Activated CD4-positive, alpha-beta T cell treated with anti-CD3 and anti-CD28 coated beads, Interleukin-2, amount 50 U/mL, for 48 hours (primary cell): ENCODE measurements at regions not wholly inside any gene's neighbourhood (a gene's known extent, or its start where the extent isn't known, plus 50 kb on each side); places are given as distances from the start of the nearest gene placed in this dataset.

Experiments
- DNase-seq, 2 experiments: peaks; one replicate each; pipeline ENCODE4 v3.0.0-alpha.2; 2020

- DNase-seq, result no peak
Measured at GRCh38 chr15:95594496-95594895, 736.0 kb upstream of the NR2F2 start.

GRCh38 chr15:95595759-95596158, 734.7 kb upstream of the NR2F2 start:
- no peak for DNase-seq

GRCh38 chr15:95596496-95596895, 734.0 kb upstream of the NR2F2 start:
- DNase-seq, result no peak

GRCh38 chr15:95598251-95598855, 732.1 kb upstream of the NR2F2 start:
- DNase-seq, result no peak

- DNase-seq, result no peak
Measured at GRCh38 chr15:95600367-95600766, 730.1 kb upstream of the NR2F2 start.

- DNase-seq, result no peak
Measured at GRCh38 chr15:95600884-95601283, 729.6 kb upstream of the NR2F2 start.

GRCh38 chr15:95601525-95601924, 729.0 kb upstream of the NR2F2 start:
- no peak for DNase-seq

GRCh38 chr15:95603802-95604201, 726.7 kb upstream of the NR2F2 start:
- no peak for DNase-seq

GRCh38 chr15:95604634-95605036, 725.9 kb upstream of the NR2F2 start:
- no peak for DNase-seq

GRCh38 chr15:95605098-95605497, 725.4 kb upstream of the NR2F2 start:
- no peak for DNase-seq

- DNase-seq, result no peak
Measured at GRCh38 chr15:95606551-95606950, 723.9 kb upstream of the NR2F2 start.

- no peak for DNase-seq
Measured at GRCh38 chr15:95608371-95608770, 722.1 kb upstream of the NR2F2 start.

- no peak for DNase-seq
Measured at GRCh38 chr15:95609096-95609495, 721.4 kb upstream of the NR2F2 start.

- DNase-seq, result no peak
Measured at GRCh38 chr15:95610945-95611344, 719.6 kb upstream of the NR2F2 start.

GRCh38 chr15:95615436-95615835, 715.1 kb upstream of the NR2F2 start:
- DNase-seq, result no peak

- DNase-seq, result no peak
Measured at GRCh38 chr15:95616306-95616705, 714.2 kb upstream of the NR2F2 start.

- DNase-seq, result no peak
Measured at GRCh38 chr15:95620934-95621579, 709.4 kb upstream of the NR2F2 start.

GRCh38 chr15:95622843-95623242, 707.7 kb upstream of the NR2F2 start:
- no peak for DNase-seq

GRCh38 chr15:95624100-95624499, 706.4 kb upstream of the NR2F2 start:
- no peak for DNase-seq

- no peak for DNase-seq
Measured at GRCh38 chr15:95624616-95625361, 705.7 kb upstream of the NR2F2 start.

- no peak for DNase-seq
Measured at GRCh38 chr15:95626501-95627361, 703.8 kb upstream of the NR2F2 start.

- no peak for DNase-seq
Measured at GRCh38 chr15:95629503-95630168, 700.9 kb upstream of the NR2F2 start.

- no peak for DNase-seq
Measured at GRCh38 chr15:95630683-95631082, 699.8 kb upstream of the NR2F2 start.
